Astrocyte (in vitro differentiated cells and primary cell): ENCODE measurements at regions not wholly inside any gene's neighbourhood (a gene's known extent, or its start where the extent isn't known, plus 50 kb on each side); places are given as distances from the start of the nearest gene placed in this dataset.

Source experiments
- DNase-seq: peaks from one replicate; pipeline ENCODE4 v3.0.0-alpha.2; 2010; ENCODE audit warnings: low read depth
- FAIRE-seq: peaks from 2 replicates; lab custom pipeline; 2011; peaks lifted over from hg19 to GRCh38; lab: Jason Lieb, UNC
- H2AFZ ChIP-seq: 2 replicates; pipeline ENCODE4 v1.6.0; 2012; ENCODE audit warnings: low read depth, low read length, inconsistent platforms
- H3K27ac ChIP-seq: 2 replicates; pipeline ENCODE4 v1.5.1; 2011; ENCODE audit warnings: low read depth, low read length, inconsistent platforms
- H3K27me3 ChIP-seq: 2 replicates; pipeline ENCODE4 v1.6.0; 2011; ENCODE audit warnings: low read length, inconsistent platforms; ENCODE audit not compliant: insufficient read depth
- H3K36me3 ChIP-seq: 2 replicates; pipeline ENCODE4 v1.5.1; 2011; ENCODE audit warnings: low read length, inconsistent platforms; ENCODE audit not compliant: insufficient read depth
- H3K4me1 ChIP-seq: 2 replicates; pipeline ENCODE4 v1.5.1; 2011; ENCODE audit warnings: low read length, inconsistent platforms; ENCODE audit not compliant: insufficient read depth
- H3K4me2 ChIP-seq: 2 replicates; pipeline ENCODE4 v1.6.0; 2012; ENCODE audit warnings: low read length, inconsistent platforms
- H3K4me3 ChIP-seq: 2 replicates; pipeline ENCODE4 v1.5.1; 2011; ENCODE audit warnings: low read depth, mild to moderate bottlenecking, low read length, inconsistent platforms; ENCODE audit not compliant: insufficient read depth
- H3K79me2 ChIP-seq: 2 replicates; pipeline ENCODE4 v1.6.0; 2012; ENCODE audit warnings: mild to moderate bottlenecking, low read length, inconsistent platforms; ENCODE audit not compliant: insufficient read depth
- H3K9ac ChIP-seq: 2 replicates; pipeline ENCODE4 v1.6.0; 2012; ENCODE audit warnings: mild to moderate bottlenecking, low read length, inconsistent platforms
- H3K9me3 ChIP-seq: 2 replicates; pipeline ENCODE4 v1.5.1; 2012; ENCODE audit warnings: low read depth, mild to moderate bottlenecking, low read length, inconsistent platforms; ENCODE audit not compliant: insufficient read depth
- H4K20me1 ChIP-seq: 2 replicates; pipeline ENCODE4 v1.6.0; 2012; ENCODE audit warnings: low read length, inconsistent platforms; ENCODE audit not compliant: insufficient read depth
- H3K27ac Mint-ChIP-seq: one replicate; pipeline ENCODE4 v1.8.0; 2021; ENCODE audit warnings: mild to moderate bottlenecking, mixed read lengths; ENCODE audit not compliant: unreplicated experiment
- H3K27me3 Mint-ChIP-seq: one replicate; pipeline ENCODE4 v1.8.0; 2021; ENCODE audit warnings: low read depth, mixed read lengths; ENCODE audit not compliant: unreplicated experiment
- H3K36me3 Mint-ChIP-seq: one replicate; pipeline ENCODE4 v1.8.0; 2021; ENCODE audit warnings: low read depth, mixed read lengths; ENCODE audit not compliant: unreplicated experiment
- H3K4me1 Mint-ChIP-seq: one replicate; pipeline ENCODE4 v1.8.0; 2021; ENCODE audit warnings: low read depth, mixed read lengths; ENCODE audit not compliant: unreplicated experiment
- H3K4me3 Mint-ChIP-seq: one replicate; pipeline ENCODE4 v1.8.0; 2021; ENCODE audit warnings: mild to moderate bottlenecking, moderate library complexity, mixed read lengths; ENCODE audit not compliant: unreplicated experiment
- H3K9me3 Mint-ChIP-seq: one replicate; pipeline ENCODE4 v1.8.0; 2021; ENCODE audit warnings: mild to moderate bottlenecking, mixed read lengths; ENCODE audit not compliant: unreplicated experiment
- CTCF ChIP-seq: IDR thresholded peaks from 2 replicates; pipeline ENCODE4 v1.5.1; 2011; ENCODE audit warnings: low read depth, mild to moderate bottlenecking, inconsistent platforms, low read length, moderate library complexity; ENCODE audit not compliant: insufficient read depth
- EZH2 ChIP-seq: IDR thresholded peaks from 2 replicates; pipeline ENCODE4 v1.6.1; 2012; ENCODE audit warnings: mild to moderate bottlenecking, low read length, inconsistent platforms; ENCODE audit not compliant: insufficient read depth

GRCh38 chr21:17416139-17416538, 96.7 kb upstream of the CXADR start:
- Mint-ChIP-seq H3K9me3 (no peaks in the 10 kb centered on the region), H3K27me3 (peaks cover 3% of the 10 kb centered on the region), H3K4me3 (no peak overlapping the region), H3K4me1 (peaks cover 6% of the 10 kb centered on the region), H3K36me3 (no peaks in the 10 kb centered on the region), H3K27ac (no peak overlapping the region)
- Histone ChIP-seq H3K9ac (no peak overlapping the region), H3K79me2 (no peaks in the 10 kb centered on the region), H3K36me3 (no peaks in the 10 kb centered on the region), H3K9me3 (no peaks in the 10 kb centered on the region), H3K4me1 (no peaks in the 10 kb centered on the region), H3K27me3 (peaks cover 2% of the 10 kb centered on the region), H3K27ac (no peak overlapping the region), H2AFZ (no peak overlapping the region), H4K20me1 (no peaks in the 10 kb centered on the region), H3K4me3 (no peak overlapping the region), H3K4me2 (no peak overlapping the region)
- TF ChIP-seq CTCF (no peak), EZH2 (no peak)
- FAIRE-seq (no peak), DNase-seq (peak; percentile 56)

GRCh38 chr21:17422931-17423330, 89.9 kb upstream of the CXADR start:
- Mint-ChIP-seq H3K36me3 (no peaks in the 10 kb centered on the region), H3K4me1 (peaks cover 6% of the 10 kb centered on the region), H3K9me3 (no peaks in the 10 kb centered on the region), H3K27me3 (no peaks in the 10 kb centered on the region), H3K27ac (no peak overlapping the region), H3K4me3 (no peak overlapping the region)
- Histone ChIP-seq H3K4me3 (no peak overlapping the region), H3K4me1 (no peaks in the 10 kb centered on the region), H3K27ac (no peak overlapping the region), H3K9me3 (no peaks in the 10 kb centered on the region), H3K4me2 (no peak overlapping the region), H3K79me2 (no peaks in the 10 kb centered on the region), H3K9ac (no peak overlapping the region), H4K20me1 (no peaks in the 10 kb centered on the region), H3K36me3 (no peaks in the 10 kb centered on the region), H3K27me3 (no peaks in the 10 kb centered on the region), H2AFZ (no peak overlapping the region)
- DNase-seq (no peak), FAIRE-seq (no peak)
- TF ChIP-seq EZH2, result no peak
- no peak for TF ChIP-seq CTCF

GRCh38 chr21:17427157-17427556, 85.7 kb upstream of the CXADR start:
- Mint-ChIP-seq H3K9me3 (no peaks in the 10 kb centered on the region), H3K4me1 (no peaks in the 10 kb centered on the region), H3K4me3 (no peak overlapping the region), H3K36me3 (no peaks in the 10 kb centered on the region), H3K27ac (no peak overlapping the region), H3K27me3 (no peaks in the 10 kb centered on the region)
- no peaks in the 10 kb centered on the region for H3K9me3 ChIP-seq
- no peaks in the 10 kb centered on the region for H4K20me1 ChIP-seq
- H3K27me3 ChIP-seq, result no peaks in the 10 kb centered on the region
- DNase-seq (no peak), FAIRE-seq (no peak)
- H3K36me3 ChIP-seq, result no peaks in the 10 kb centered on the region
- H3K27ac ChIP-seq, result no peak overlapping the region
- no peak overlapping the region for H2AFZ ChIP-seq
- no peaks in the 10 kb centered on the region for H3K4me1 ChIP-seq
- H3K4me2 ChIP-seq, result no peak overlapping the region
- H3K79me2 ChIP-seq, result no peaks in the 10 kb centered on the region
- H3K9ac ChIP-seq, result no peak overlapping the region
- TF ChIP-seq CTCF (no peak), EZH2 (no peak)
- H3K4me3 ChIP-seq, result no peak overlapping the region
